Right hindlimb (tissue), 1 donor: ENCODE measurements at regions not wholly inside any gene's neighbourhood (a gene's known extent, or its start where the extent isn't known, plus 50 kb on each side); places are given as distances from the start of the nearest gene placed in this dataset.
"Not testable (repeated sequence)": the region's sequence is repeated elsewhere in the genome, so short reads cannot be mapped to it uniquely, and the experiment has no call there.

Experiments
- DNase-seq: peaks from one replicate; pipeline ENCODE4 v3.0.0-alpha.2; 2018

DNA sequence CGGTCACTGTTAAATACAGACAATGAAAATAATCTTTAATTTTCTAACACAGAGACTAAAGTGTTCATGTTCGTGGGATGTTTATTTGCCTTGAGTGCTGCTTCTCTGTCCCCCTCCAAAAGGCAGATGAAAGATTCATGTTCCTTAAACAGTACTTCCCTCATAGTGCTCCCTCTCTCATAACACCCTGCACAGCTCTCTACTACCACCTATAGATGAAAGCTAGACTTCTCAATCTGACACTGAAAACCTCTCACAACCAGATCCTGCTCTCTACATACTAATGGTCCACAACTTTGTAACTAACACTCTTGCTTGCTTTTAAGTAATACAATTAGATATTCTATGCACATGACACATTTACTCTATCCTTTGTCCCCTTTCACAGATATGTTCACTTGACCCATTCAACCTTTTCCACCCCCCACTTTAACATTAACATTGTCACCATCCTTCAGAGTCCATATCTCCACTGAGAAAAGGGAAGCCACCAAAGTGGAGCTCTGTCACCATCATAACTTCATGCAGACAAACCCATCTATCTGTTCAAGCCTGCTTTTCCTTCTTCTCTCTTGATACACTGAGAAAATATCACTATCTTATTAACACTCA, 266.4 kb upstream of the USP15 start:
- DNase-seq: no peak

DNA sequence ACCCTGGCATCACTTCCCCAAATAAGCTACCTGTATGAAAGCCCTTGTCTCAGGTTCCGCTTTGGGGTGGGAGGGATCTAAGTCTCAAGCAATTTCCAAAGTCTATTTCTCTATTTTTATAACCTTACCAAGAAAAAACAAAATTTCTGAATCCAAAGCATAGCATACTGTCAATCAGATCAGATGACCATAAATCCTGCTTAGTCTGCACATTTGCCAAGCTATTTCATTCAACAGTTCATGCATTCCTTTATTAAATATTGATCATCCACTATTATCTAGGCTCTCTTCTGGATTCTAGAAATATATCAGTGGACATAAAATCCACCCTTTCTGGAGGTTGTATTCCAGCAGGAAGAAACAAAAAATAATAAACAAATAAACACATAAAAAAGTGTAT, 263.5 kb upstream of the USP15 start:
- DNase-seq: no peak

DNA sequence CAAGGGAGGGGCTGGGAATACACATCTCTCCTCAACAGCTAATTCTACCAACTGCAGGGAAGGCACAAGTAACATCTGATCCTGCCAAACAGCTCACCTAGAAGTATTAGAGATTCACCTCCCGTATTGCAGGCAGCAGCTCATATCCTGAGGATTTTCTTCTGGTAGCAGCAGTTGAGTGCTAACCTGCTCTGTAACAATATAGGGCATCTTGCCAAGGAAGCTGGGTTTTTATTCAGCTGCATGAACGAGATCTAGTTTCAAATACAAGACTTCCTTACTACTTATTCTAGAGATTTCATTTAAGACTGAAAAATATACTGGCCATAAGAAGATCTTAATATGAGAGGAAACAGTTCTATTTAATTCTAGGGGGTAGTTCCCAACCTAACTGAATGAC, 261.4 kb upstream of the USP15 start:
- DNase-seq: no peak

DNA sequence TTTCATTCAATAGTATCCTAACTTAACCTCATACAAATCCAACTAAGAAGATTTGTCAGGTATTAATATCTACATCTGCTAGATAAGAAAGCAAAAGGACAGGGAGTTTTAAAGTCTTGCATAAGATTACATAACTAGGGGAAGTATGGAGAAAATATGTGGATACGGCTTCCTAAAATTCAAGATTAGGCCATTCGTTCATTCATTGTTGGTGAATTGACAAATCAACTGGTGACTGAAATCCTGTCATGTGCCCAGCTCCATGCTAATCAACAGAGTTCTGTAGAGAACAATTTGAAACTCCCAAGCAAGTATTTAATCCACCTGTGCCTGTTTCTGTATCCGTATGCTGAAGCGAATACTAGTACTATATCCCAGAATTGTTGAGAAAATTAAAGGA, 260.9 kb upstream of the USP15 start:
- DNase-seq: no peak

DNA sequence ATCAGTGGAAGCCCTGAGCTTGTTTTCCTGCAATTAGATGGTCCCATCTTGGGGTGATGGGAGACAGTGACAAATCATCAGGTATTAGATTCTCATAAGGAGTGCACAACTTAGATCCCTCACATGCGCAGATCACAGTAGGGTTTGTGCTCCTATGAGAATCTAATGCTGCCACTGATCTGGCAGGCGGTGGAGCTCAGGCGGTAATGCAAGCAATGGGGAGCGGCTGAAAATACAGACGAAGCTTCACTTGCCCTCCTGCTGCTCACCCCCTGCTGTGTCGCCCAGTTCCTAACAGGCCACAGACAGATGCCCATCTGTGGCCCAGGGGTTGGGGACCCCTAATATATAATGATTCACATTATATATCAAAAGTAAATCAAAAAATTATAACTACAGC, 258.8 kb upstream of the USP15 start:
- no peak for DNase-seq

DNA sequence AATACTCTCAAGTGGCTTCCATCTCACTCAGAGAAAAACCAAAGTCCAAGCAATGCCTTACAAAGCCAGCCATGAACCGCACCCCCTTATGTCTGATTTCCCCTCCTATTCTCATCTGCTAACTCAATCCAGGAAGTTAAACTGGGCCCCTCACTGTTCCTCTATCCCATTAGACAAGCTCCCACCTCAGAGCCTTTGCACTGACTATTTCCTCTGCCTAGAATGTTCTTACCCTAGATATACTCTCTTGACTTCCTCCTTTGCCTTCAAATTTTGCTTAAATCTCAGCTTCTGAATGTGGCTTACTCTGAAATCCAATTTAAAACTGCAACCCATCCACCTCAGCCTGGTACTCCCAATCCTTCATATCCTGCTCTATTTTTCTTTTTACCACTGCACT, 257.0 kb upstream of the USP15 start:
- DNase-seq: no peak

DNA sequence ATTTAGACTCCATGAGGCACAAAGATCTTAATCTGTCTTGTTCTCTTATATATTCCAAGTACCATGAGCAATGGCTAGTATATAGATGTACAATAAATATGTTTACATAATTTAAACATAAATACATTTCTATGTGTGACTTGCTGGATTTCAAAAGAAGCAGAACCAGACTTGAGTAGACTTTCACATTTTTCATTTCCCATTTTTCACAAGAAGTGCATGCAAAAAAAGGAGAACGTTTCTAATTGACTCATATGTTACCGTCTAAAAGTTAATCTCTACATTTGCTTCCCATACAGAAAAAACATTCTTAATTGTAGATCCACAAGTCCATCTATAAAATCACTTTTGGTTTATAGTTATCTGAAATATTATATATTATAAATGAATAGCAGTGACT, 256.5 kb upstream of the USP15 start:
- DNase-seq: no peak

DNA sequence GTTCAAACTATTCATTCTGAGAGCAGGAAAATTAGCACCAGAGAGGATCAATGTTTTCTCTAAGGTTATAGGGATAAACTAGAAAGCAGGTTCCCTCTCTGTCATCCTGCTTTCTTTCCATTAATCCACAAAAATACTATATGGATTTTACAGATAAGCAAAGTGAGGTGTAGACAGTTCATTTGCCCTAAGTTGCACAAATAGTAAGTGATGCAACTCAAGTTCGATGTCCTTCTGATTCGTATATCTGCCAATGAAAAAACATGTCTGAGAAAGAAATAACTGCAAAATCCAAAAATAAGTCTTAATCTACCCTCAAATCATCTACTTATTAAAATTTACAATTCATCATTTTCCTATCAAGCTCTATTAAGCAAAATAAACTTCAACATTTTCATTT, 254.6 kb upstream of the USP15 start:
- no peak for DNase-seq

DNA sequence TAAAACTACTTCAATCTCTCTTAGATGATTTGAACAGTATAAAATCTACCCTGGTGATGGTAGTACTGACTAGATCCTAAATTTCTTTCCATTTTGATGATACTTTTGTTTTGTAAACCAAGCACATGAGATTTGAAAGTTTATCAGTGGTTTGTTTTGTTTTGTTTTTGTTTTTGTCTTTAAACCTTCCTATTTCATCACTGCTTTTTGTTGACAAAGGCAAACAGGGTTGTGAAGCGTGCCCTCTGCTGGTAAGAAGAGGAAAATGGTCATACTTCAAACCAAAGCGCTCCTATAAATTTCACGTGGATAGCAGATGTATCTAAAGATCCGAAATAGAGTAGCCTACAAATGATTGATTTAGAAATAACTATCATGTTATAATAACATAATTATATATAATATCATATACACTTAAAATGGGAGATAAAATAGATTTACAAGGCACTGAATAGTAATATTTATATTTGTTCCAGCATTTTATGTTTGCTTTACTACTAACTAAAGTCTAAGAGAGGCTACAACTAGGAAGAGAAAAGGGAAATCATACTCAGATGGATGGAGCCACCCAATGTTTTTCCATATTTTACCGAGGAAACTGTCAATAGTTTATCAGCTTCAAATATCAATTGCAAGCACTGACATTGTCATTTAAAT, 254.0 kb upstream of the USP15 start:
- no peak for DNase-seq

DNA sequence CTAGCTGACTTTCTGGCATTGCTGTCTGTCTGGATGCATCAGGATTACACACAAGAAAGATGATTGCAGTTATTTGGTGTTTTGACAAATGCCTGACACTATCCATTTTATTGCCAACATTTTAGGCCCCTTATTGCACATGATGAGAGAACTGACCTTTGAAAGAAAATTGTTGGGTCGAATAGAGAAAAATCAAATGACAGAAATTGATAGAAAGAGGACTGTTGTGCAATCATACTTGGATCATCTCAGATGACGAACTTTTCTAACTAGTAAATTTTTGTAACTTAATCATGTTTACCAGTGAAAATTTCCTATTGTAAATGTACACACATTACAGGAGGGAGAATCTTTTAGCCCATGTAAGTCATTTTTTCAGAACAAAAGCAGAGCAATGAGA, 251.5 kb upstream of the USP15 start:
- DNase-seq: no peak

DNA sequence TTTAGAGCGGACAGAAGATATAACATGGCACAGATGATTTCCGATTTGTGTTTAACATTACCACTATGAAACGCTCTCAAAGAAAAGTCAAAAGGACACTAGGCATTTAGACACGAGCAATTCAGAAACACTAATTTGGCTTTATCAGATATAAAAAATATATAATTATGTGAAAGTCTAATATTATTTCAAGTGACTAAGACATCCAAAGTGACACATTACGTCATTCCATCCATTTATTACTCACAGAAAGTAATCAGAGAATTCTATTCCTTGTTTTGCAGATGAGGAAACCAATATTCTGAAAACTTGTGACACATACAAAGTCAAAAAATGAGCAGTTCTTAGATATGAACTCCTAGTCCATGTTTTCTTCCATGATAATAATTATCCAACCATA, 250.8 kb upstream of the USP15 start:
- no peak for DNase-seq

DNA sequence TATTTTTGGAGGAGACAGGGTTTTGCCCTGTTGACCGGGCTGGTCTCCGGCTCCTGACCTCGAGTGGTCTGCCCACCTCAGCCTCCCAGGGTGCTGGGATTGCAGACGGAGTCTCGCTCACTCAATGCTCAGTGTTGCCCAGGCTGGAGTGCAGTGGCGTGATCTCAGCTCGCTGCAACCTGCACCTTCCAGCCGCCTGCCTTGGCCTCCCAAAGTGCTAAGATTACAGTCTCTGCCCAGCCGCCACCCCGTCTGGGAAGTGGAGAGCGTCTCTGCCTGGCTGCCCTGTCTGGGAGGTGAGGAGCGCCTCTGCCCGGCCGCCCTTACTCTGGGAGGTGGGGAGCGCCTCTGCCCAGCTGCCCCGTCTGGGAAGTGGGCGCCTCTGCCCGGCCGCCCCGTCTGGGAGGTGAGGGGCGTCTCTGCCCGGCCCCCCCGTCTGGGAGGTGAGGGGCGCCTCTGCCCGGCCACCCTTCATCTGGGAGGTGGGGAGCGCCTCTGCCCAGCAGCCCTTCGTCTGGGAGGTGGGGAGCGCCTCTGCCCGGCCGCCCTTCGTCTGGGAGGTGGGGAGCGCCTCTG, 249.8 kb upstream of the USP15 start:
- not testable (repeated sequence) for DNase-seq

DNA sequence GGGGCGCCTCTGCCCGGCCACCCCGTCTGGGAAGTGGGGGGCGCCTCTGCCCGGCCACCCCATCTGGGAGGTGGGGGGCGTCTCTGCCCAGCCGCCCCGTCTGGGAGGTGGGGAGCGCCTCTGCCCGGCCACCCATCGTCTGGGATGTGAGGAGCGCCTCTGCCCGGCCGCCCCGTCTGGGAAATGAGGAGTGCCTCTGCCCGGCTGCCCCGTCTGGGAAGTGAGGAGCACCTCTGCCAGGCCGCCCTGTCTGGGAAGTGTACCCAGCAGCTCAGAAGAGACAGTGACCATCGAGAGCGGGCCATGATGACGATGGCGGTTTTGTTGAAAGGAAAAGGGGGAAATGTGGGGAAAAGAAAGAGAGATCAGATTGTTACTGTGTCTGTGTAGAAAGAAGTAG, 249.2 kb upstream of the USP15 start:
- not testable (repeated sequence) for DNase-seq

DNA sequence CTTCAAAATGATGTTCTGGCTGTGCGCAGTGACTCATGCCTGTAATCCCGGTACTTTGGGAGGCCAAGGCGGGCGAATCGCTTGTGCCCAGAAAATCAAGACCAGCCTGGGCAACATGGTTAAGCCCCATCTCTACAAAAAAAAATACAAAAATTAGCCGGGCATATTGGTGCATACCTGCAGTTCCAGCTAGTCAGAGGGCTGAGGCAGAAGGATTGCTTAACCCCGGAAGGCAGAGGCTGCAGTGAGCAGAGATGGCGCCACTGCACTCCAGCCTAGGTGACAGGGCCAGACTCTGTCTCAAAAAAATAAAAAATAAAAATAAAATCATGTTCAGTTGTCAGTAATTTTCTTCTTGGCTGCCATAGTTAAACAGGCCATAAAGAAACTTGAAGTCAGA, 245.9 kb upstream of the USP15 start:
- DNase-seq: no peak

DNA sequence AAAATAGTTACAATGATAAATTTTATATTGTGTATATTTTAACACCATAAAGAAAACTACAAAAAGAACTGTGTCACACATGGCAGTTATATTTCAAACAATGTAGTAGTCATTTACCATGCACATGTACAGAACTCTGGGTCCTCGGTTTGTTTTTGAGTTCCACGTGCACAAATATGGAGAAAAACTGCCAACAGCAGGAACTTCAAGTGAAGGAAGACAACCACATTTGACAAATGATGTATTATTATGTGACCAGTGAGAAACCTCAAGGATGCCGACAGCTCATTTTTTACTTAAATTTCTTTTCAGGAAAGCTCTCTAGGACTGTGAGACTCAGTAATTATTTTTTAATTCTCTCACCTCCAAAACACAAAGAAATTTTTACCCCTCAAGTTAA, 244.2 kb upstream of the USP15 start:
- no peak for DNase-seq

DNA sequence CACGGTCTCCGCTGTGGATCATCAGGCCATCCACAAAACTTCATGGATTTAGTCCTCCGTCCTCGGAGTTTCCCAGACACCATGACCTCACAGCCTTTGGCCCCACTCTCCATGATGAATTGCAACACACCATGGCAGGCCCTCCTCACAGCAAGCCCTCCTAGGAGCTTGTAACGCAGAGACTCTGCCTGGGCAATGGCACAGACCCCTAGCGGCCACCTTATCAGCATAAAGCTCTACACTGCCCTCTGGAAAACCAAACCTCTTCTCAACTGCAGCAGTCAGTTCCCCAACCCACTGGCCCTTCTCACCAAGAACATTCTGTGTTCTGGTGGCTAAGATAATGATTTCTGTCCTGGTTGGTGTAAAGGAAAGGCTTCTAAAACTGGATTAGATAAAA, 238.4 kb upstream of the USP15 start:
- DNase-seq: no peak

DNA sequence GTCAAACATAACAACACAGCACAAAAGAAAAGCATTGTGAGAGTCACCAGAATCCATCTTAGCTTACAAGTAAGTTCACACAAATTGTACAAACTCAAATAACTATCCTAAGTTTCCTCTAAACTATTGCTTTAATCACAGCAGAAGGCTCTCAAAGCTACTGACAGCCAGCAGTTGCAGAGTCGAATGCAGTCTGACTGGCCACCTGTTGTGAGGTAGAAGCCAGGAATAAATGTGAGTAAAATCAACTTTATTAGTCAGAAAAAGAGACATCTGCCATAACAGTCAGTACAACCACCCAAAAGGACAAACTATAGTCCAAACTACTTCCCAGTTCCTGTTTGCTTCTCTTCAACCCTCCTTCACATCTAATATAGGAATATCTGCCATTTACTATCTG, 231.7 kb upstream of the USP15 start:
- no peak for DNase-seq

DNA sequence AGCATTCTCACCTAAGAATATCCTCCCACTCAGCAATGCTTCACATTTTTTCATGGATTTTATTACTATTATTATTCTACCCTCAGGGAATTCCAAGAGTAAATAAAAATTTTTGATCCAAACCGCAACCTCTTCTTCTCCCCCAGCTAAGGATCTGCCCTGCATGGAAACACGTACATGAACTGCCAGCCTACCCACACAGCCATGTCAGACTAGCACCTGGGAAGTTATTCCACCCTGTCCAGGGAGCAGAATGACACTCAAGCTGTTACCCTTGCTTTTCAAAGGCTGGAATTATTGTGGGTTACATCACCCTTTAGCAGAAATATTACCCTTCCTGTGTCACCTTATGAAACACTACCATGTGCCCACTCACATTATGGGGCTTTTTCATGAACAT, 227.3 kb upstream of the USP15 start:
- DNase-seq: no peak

DNA sequence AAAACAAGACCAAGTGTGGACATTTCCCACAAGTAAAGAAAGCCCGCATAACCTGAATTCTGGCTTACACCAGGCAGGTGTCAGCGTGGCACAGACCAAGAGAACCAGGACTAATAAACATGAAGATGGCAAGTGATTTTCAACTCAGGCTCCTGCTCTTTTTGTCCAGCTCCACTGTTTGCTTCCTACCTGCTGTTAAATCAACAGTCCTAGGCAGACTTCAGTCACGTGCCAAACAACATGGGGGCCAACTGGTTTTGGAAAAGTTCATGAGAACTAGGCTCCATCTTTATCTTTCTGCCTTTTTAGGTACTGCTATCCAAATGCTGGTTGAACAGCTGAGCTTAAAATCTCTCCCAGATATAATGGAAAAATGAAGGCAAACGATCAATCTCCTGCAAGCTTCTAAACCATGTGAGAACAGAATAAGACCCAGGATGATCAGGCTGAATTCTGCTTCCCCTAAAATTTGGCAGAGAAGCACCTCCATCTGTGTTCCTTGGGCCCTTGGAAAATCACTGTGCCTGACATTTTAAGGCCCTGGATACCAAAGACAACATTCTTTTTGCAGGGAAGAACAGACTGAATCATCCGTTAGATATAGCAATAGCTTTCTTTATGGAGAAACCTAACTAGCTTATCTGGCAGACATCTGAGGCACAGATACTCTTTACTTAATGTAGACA, 215.6 kb upstream of the USP15 start:
- DNase-seq: no peak

DNA sequence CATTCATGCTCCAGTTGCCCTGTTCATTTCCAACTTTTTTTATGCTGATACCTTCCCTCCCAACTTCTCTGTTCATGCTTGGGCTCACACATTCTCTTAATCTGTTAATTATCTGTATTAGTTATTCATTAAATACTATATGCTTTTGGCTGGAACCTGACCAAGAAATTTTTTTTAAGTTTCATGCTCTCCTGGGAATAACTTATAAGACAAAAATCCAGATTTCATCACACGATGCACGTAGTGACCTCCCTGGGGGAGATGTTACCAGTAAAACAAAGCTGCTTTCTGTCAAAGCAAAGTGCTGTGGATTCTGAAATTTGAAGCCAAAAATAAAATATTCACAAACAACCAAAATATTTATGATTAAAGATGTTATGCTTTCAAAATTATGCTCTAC, 215.0 kb upstream of the USP15 start:
- DNase-seq: no peak

DNA sequence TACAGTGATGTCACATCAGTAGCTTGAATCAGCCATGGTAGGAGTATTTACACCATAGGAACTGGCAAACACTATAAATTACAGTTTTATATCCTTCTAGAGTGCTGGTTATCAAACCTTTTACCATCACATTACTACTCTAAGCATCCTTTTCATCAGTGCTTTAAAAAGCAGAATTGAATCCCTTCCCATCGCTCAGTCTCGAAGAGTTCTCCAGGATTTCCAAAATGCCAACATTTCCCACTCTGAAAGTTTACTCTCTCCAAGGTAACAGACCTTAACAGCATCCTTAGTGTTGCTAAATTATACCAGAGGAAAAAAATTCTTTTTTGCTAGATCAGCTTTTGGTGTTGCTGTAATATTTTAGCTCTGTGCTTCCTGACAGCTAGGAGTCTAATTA, 209.4 kb upstream of the USP15 start:
- no peak for DNase-seq

DNA sequence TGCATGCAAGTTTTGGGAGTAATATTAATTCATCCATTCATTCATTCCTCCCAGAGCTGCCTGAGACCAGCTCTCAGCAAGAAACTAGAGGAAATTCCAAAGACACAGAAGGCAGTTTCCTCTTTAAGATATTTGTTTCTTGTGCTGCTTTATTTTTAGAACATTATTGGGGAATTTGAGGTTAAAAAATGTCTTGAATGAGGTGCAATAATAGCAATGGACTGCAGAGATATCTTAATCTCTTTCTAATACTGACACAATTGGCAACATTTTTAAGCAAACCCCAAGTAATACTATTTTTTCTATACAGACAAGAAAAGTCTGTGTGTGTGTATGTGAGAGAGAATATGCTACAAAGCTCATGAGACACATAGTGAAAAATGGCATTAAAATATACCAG, 190.2 kb upstream of the USP15 start:
- no peak for DNase-seq

DNA sequence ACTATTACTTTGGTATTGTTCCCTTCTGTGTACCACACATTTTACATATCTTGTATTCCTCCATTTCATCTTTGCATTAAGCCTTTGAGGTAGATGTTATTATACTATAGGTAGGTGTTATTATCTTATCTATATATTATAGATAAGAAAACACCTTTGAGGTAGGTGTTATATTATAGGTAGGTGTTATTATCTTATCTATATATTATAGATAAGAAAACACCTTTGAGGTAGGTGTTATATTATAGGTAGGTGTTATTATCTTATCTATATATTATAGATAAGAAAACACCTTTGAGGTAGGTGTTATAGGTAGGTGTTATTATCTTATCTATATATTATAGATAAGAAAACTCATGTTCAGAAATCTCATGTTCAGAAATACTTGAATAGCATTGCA, 187.0 kb upstream of the USP15 start:
- DNase-seq: not testable (repeated sequence)

DNA sequence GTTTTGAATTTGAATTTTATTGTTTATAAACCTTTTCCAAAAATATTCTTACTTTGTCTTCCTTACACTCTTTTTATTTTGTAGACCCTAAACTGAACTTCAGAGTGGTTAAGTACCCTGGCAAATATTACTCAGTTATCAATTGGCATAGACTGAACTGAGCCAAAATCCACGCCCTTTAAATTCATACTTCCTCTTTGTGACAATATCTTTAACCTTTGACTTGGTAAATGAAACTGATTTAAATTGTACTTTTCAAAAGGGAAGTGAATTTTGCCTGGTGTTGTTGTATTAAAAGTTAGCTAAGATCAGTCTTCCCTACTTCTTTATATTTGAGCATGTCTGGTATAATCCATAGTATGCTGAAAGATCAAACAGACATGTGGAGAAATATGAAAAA, 184.3 kb upstream of the USP15 start:
- no peak for DNase-seq
